Activated T-helper 17 cell treated with anti-CD3 and anti-CD28 coated beads, Interleukin-2, amount 50 U/mL, for 72 hours (primary cell): ENCODE measurements at regions not wholly inside any gene's neighbourhood (a gene's known extent, or its start where the extent isn't known, plus 50 kb on each side); places are given as distances from the start of the nearest gene placed in this dataset.

Source experiments
- ATAC-seq: fragments of 150-1000 bp; cut with Tn5 transposase; replicated peaks from 2 replicates; pipeline ENCODE4 v1.10.0; 2021; ENCODE audit warnings: mild to moderate bottlenecking, moderate library complexity
- H3K27ac Mint-ChIP-seq: one replicate; pipeline ENCODE4 v1.8.0; 2022; ENCODE audit warnings: mixed read lengths
- H3K27me3 Mint-ChIP-seq: one replicate; pipeline ENCODE4 v1.8.0; 2022; ENCODE audit warnings: mixed read lengths
- H3K36me3 Mint-ChIP-seq: one replicate; pipeline ENCODE4 v1.8.0; 2022; ENCODE audit warnings: low read depth, mild to moderate bottlenecking, mixed read lengths
- H3K4me1 Mint-ChIP-seq: one replicate; pipeline ENCODE4 v1.8.0; 2022; ENCODE audit warnings: mixed read lengths
- H3K4me3 Mint-ChIP-seq: one replicate; pipeline ENCODE4 v1.8.0; 2022; ENCODE audit warnings: mild to moderate bottlenecking, mixed read lengths
- H3K9me3 Mint-ChIP-seq: one replicate; pipeline ENCODE4 v1.8.0; 2022; ENCODE audit warnings: mixed read lengths

DNA sequence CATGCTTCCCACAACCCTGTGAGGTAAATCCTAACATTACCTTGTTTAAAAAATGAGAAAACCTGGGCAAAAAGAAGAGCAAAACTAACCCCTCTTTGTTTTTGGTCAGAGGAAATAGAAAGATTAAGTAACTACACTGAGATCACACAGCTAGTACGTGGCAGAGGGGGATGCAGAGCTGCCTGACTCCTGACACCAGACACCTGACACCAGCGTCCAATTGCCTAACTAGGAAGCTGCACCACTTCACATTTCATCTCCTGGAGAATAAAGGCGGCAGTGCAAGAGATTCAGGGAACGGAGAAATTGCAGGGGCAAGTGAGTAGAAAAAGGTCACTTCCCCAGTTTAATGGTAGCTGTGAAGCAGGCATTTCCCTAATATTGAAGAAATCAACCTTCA lies 229.3 kb upstream of the PTBP2 start:
- Mint-ChIP-seq H3K36me3 (no peaks in the 10 kb centered on the region), H3K27ac (no peak overlapping the region), H3K27me3 (peaks cover 3% of the 10 kb centered on the region), H3K4me3 (no peak overlapping the region), H3K9me3 (no peaks in the 10 kb centered on the region), H3K4me1 (no peaks in the 10 kb centered on the region)
- no peak for ATAC-seq

DNA sequence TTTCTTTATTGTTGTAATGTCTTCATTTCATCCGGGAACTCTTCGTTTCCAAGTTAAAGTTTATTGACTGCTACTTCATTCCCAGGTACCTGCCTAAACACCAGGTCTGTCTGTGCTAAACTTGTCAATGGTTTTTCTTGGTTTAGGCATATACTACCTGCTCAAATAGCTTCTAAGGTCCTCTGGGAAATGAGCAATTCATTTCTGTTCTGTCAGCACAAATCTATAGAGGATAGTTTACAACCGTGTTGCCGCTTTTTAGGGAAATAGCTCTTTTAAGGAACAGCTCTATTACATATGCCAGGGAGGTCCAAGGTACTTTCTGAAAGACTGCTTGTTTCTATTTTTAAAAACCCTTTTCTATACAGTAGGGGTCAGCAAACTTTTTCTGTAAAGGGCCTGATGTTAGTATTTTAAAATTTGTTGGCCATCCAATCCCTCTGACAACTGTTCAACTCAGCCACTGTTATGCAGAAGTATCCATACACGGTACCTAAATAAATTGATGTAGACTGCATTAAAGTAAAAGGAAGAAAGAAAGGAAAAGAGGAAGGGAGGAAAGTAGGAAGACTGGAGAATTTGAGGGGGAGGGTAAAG lies 222.7 kb upstream of the PTBP2 start:
- Mint-ChIP-seq H3K4me1 (no peaks in the 10 kb centered on the region), H3K4me3 (no peak overlapping the region), H3K36me3 (no peaks in the 10 kb centered on the region), H3K27ac (no peak overlapping the region), H3K27me3 (peaks cover 3% of the 10 kb centered on the region), H3K9me3 (no peaks in the 10 kb centered on the region)
- ATAC-seq: no peak

DNA sequence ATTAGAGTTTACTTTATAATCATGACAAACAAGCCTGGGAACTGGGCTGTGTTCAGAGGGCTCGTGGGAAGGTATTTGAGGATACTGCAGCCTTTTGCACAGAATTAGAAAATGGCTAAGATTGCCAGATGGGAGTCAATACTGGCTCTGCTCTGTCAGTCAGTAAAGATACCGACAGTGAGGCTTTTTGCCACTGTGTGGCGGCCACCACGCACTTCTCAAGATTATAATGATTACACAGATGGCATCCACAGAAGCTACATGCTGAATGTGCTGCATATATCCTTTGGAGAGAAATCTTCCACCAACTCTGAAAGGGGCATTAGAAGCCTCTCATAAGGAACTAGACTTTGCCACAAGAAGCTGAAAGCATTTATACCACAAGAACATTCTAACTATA lies 213.4 kb upstream of the PTBP2 start:
- H3K27ac Mint-ChIP-seq: no peak overlapping the region
- ATAC-seq: no peak
- no peaks in the 10 kb centered on the region for H3K36me3 Mint-ChIP-seq
- H3K9me3 Mint-ChIP-seq: no peaks in the 10 kb centered on the region
- H3K4me1 Mint-ChIP-seq: no peaks in the 10 kb centered on the region
- H3K27me3 Mint-ChIP-seq: peaks cover 9% of the 10 kb centered on the region
- H3K4me3 Mint-ChIP-seq: no peak overlapping the region

DNA sequence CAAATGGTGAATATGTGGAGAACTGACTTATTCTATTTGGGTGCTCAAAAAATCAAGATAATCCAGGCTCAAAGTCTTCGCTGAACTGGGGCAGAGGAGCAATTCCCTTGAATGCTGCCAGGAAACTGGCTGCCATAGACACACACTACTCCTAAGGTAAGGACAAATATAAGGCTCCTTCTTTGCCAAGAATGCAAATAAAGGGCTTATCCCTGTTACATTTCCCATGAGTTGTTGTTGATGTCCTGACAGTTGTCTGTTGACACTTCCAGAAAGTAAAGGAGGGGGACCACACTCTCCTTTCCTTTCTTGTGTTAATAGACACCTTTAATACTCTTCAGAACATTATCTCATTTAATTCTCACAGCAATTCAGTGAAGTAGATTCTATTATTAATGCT lies 212.2 kb upstream of the PTBP2 start:
- no peaks in the 10 kb centered on the region for H3K9me3 Mint-ChIP-seq
- no peak overlapping the region for H3K4me3 Mint-ChIP-seq
- no peaks in the 10 kb centered on the region for H3K4me1 Mint-ChIP-seq
- no peak overlapping the region for H3K27ac Mint-ChIP-seq
- no peak for ATAC-seq
- H3K27me3 Mint-ChIP-seq: peaks cover 9% of the 10 kb centered on the region
- no peaks in the 10 kb centered on the region for H3K36me3 Mint-ChIP-seq

DNA sequence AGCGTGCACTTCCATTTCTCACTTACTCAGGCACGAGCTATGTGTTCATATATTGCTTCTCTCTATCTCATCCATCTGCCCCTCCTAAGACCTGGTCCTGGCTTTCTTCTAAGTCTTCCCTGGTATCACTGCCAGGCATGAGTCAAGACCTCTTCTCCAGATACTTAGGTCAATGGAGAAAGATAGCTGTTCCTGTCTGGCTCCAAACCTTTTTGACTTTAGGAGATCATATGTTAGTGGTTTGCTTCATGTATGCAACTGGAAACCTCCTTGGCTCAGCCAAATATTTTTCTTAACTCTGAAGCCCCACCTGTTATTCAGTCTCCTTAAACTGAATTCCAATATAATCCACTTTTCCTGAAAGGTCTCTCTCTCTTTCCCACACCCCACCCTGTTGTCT lies 211.6 kb upstream of the PTBP2 start:
- no peak for ATAC-seq
- H3K9me3 Mint-ChIP-seq: no peaks in the 10 kb centered on the region
- no peak overlapping the region for H3K4me3 Mint-ChIP-seq
- H3K27me3 Mint-ChIP-seq: peaks cover 9% of the 10 kb centered on the region
- H3K36me3 Mint-ChIP-seq: no peaks in the 10 kb centered on the region
- H3K27ac Mint-ChIP-seq: no peak overlapping the region
- no peaks in the 10 kb centered on the region for H3K4me1 Mint-ChIP-seq

DNA sequence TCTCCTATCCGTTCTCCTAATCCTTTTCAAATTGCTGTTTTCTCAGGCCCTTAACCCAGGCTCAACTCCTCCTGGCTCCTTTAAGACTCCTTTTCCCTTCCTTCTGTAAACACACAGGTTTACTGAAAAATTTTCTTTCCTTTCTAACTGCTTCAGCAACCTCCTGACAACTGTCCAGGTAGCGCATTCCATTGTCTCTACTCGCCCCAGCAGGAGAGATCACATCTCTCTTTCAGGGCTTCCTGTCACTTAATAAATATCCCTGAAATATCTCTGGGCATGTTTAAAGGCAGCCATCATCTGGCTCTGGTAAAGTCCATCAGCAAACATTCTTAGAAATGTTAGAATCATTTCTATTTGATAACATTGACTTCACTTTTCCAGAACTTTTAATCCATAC lies 211.2 kb upstream of the PTBP2 start:
- H3K4me1 Mint-ChIP-seq: no peaks in the 10 kb centered on the region
- no peaks in the 10 kb centered on the region for H3K9me3 Mint-ChIP-seq
- no peak overlapping the region for H3K4me3 Mint-ChIP-seq
- no peaks in the 10 kb centered on the region for H3K36me3 Mint-ChIP-seq
- no peak overlapping the region for H3K27ac Mint-ChIP-seq
- H3K27me3 Mint-ChIP-seq: peaks cover 7% of the 10 kb centered on the region
- ATAC-seq: no peak

DNA sequence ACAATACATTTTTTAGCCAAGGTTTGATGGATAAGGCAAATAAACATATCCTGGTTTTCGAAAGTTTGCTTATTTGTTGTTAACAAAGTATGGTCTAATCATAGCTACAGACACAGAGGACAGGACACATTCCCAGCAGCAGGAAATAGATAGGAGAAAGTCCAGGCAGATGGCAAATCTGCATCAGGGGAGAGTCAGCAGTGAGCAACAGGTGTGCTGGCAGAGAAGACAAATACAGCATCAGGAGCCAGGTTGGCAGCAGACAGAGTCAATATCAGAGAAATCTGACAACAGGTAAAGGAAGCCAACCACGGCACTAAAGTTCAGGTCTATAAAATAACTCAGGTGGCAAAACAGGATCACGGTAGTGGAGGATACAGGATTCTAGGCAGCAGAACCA lies 210.7 kb upstream of the PTBP2 start:
- no peaks in the 10 kb centered on the region for H3K9me3 Mint-ChIP-seq
- peaks cover 6% of the 10 kb centered on the region for H3K27me3 Mint-ChIP-seq
- no peak overlapping the region for H3K4me3 Mint-ChIP-seq
- H3K36me3 Mint-ChIP-seq: no peaks in the 10 kb centered on the region
- H3K27ac Mint-ChIP-seq: no peak overlapping the region
- no peak for ATAC-seq
- no peaks in the 10 kb centered on the region for H3K4me1 Mint-ChIP-seq

DNA sequence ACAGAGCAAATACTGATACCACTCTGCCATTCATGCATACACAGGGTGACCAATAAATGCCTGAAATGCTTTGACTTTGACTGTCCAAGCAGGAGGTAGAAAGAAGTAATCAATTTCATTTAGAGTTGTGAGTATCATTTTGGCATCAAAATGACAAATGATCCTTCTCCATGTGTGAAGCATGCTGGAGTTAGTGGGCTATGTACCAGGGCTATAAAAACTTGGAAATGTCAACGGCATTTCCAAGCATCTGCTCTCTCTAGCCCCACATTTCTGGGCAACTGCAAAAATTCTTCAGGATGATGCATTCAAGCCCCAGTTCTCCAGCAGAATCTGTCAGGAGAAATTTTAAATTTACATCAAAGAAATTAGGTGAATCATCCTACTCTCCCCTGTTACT lies 208.4 kb upstream of the PTBP2 start:
- H3K9me3 Mint-ChIP-seq: no peaks in the 10 kb centered on the region

DNA sequence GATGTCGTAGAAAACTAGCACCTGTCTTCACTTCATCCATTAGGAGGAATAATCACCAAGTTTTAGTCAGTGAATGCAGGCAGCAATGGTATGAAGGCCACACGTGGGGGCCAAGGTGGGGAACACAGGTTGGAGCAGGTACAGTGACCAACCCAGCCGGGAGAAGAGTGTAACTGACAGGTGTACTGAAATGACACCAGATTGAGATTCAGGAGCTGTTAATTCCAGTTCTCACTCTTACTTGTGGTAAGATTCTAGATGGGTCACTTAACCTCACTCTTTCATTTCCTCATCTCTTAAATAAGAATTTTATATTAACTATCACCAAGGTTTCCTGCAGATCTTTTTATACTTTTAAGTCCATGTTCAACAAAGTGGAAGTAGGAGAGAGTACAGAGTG lies 206.2 kb upstream of the PTBP2 start:
- Mint-ChIP-seq H3K4me3 (no peak overlapping the region), H3K9me3 (no peaks in the 10 kb centered on the region), H3K36me3 (no peaks in the 10 kb centered on the region), H3K27ac (no peak overlapping the region), H3K27me3 (peaks cover 4% of the 10 kb centered on the region), H3K4me1 (no peaks in the 10 kb centered on the region)
- ATAC-seq: no peak

More for the DNA sequence above, 208.4 kb upstream of the PTBP2 start:
- no peak overlapping the region for H3K27ac Mint-ChIP-seq
- no peaks in the 10 kb centered on the region for H3K36me3 Mint-ChIP-seq
- ATAC-seq: no peak
- no peaks in the 10 kb centered on the region for H3K4me1 Mint-ChIP-seq
- no peak overlapping the region for H3K4me3 Mint-ChIP-seq
- peaks cover 3% of the 10 kb centered on the region for H3K27me3 Mint-ChIP-seq

DNA sequence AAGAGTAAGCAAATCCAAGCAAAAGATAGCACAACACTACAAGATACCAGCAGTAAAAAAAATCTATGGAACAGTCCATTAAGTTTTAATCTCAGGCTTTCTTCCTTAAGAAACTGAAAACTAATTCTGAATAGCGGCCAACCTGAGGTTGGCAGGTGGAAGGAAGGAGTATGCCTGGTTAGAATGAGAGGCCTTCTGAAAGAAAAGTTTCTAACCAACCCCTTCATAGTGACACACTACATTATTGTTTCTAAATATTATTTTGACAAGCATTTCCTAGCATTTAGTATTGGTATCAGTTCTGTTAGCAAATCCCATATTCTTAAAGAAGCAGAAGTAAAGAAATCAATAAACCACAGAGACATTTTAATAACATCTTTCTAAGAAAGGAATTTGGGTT lies 205.7 kb upstream of the PTBP2 start:
- H3K36me3 Mint-ChIP-seq: no peaks in the 10 kb centered on the region
- no peak for ATAC-seq
- H3K4me1 Mint-ChIP-seq: no peaks in the 10 kb centered on the region
- no peak overlapping the region for H3K27ac Mint-ChIP-seq
- no peak overlapping the region for H3K4me3 Mint-ChIP-seq
- peaks cover 6% of the 10 kb centered on the region for H3K27me3 Mint-ChIP-seq
- no peaks in the 10 kb centered on the region for H3K9me3 Mint-ChIP-seq

DNA sequence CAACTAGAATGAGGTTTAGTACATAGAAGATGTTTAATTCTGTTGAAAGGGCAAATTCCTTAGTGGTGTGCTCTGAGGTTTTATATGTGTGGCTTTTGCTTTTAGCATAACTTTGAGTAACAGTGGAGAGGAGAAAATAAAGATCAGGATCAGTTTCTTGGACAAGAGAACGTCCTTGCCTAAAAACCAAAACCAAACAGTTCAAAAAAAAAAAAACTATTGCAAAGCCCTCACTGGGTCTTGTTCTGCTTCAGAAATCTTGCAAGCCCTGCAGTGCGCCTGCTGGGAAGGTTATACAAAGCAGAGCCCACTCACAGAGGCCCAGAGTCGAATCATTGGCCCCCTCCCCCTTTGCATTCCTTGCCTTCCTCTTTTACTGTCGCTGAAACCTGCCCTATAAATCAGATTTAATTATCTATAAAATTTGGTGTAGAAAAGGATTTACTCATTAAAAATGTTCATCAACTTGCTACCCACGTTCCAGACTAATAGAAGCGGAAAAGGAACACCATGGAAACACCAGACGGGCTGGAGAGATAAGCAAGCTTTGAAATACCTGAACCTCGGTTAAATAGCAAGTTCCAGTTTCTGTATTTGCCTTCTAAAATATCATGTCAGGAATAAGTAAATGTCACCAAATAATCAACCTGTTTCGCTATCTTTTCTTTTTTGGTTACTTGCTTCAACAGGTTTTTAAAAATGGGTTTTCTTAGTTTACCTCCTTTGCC lies 201.6 kb upstream of the PTBP2 start:
- Mint-ChIP-seq H3K36me3 (no peaks in the 10 kb centered on the region), H3K4me1 (no peaks in the 10 kb centered on the region), H3K27me3 (peaks cover 5% of the 10 kb centered on the region), H3K9me3 (no peaks in the 10 kb centered on the region), H3K4me3 (no peak overlapping the region), H3K27ac (no peak overlapping the region)
- no peak for ATAC-seq

DNA sequence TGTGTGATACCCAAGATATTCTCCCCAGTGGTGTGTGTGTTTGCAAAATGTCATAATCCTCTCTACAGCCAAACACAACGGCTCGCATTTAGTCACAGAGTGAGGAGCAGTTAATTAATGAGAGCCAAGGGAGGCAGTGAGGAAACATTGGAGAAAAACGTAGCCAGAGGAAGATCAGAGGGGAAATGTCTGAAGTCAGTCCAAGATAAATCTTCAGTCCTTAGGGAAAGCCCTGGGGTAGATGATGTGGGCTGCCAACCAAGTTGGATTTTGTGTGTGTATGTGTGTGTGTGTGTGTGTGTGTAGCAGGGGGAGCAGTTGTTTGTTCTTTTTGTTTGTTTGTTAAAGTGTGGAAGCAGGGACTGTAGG lies 201.0 kb upstream of the PTBP2 start:
- Mint-ChIP-seq H3K4me3 (no peak overlapping the region), H3K27ac (no peak overlapping the region), H3K4me1 (no peaks in the 10 kb centered on the region), H3K9me3 (no peaks in the 10 kb centered on the region), H3K36me3 (no peaks in the 10 kb centered on the region), H3K27me3 (peaks cover 5% of the 10 kb centered on the region)
- ATAC-seq: no peak

DNA sequence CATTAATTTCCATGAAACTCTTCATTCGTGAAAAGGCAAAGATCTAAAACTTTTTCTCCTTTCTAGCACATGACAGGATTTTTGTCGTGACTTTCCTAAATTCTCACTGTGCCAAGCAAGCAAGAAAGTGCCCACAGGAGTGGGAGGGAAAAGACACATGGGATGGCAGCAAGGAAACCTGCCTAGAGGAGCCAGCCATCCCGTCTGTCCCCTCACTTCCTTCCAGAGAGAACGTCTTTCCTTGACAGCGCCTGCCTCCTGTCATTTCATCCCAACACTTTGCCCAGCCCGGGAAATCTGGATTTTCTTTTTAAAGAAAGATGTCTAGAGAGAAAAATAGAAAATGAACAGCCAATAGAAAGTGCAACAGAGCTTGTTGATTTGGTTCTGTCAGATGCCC lies 200.6 kb upstream of the PTBP2 start:
- no peak for ATAC-seq
- Mint-ChIP-seq H3K4me3 (no peak overlapping the region), H3K27me3 (peaks cover 5% of the 10 kb centered on the region), H3K4me1 (no peaks in the 10 kb centered on the region), H3K9me3 (no peaks in the 10 kb centered on the region), H3K27ac (no peak overlapping the region), H3K36me3 (no peaks in the 10 kb centered on the region)

DNA sequence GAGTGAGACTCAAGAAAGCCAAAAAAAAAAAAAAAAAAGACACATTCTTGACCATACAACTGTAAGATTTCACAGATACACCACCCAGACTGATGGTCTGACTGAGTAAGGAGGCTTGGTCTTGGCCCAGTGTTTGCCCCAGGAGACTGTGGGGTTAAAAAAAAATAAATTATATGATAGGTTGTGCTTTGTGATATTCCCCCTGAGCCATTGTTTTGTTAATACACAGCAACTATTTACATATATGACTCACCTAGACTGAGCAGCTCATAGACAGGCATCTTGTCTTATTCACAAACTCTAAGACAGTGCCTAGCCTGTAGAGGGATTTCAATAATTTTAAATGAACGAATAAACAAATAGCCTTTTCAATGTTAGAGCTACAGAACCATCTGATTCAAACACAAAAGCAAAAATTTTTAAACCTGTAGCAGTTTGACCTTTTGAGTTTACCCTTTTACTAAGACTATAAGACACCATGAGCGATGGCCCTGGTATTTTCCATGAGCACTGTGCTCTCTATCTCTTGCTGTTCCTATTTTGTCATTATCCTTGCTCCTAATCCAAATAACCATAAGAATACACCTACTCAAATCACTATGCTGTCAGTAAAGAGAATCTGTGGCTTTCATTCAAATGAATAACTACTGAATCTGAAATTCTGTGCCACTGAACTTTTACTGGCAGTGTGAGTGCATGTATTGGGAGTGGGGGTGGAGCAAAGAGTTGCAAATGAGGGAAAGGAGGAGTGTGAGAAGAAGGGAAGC lies 199.4 kb upstream of the PTBP2 start:
- no peak for ATAC-seq
- Mint-ChIP-seq H3K4me3 (no peak overlapping the region), H3K36me3 (no peaks in the 10 kb centered on the region), H3K4me1 (no peaks in the 10 kb centered on the region), H3K9me3 (peaks cover 3% of the 10 kb centered on the region), H3K27ac (no peak overlapping the region), H3K27me3 (peaks cover 5% of the 10 kb centered on the region)

DNA sequence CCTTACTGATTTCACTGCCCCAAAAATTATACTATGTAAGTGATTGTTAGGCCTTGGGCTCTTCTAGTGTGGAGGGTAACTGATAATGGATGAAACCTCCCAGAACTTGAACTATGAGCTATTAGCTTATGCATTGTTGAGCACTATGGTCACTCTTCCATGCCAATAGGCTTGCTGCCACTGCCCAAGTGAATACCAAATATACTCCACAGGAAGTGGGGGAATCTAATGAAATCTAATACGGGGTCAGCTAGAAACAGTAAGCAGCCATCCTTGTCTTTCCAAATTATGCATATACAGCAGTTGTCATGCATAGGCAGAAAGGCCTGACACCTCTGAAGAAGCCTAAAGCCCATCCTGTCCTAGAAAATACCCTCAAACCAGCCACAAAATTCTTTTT lies 198.7 kb upstream of the PTBP2 start:
- Mint-ChIP-seq H3K27ac (no peak overlapping the region), H3K27me3 (peaks cover 5% of the 10 kb centered on the region), H3K36me3 (no peaks in the 10 kb centered on the region), H3K9me3 (peaks cover 7% of the 10 kb centered on the region), H3K4me3 (no peak overlapping the region), H3K4me1 (no peaks in the 10 kb centered on the region)
- no peak for ATAC-seq
